ENCODE measurements at regions not wholly inside any gene's neighbourhood (a gene's known extent, or its start where the extent isn't known, plus 50 kb on each side); places are given as distances from the start of the nearest gene placed in this dataset.
A peak's percentile ranks its signal among the peaks of the same experiment; 100 is the strongest.

GRCh38 chr5:162209005-162209605 lies 141.5 kb downstream of the GABRG2 start:
- ATAC-seq (replicated peaks in 1 of 2) (peak; percentile 41 to 43), DNase-seq (peak; percentile 2 to 3)
- Mint-ChIP-seq H3K4me1 (ENCODE audit: low read depth) (no peaks in the 10 kb centered on the region), H3K36me3 (ENCODE audit: insufficient read depth in 2 of 2) (peaks cover 0 to 3% of the 10 kb centered on the region in 2 donors), H3K27ac (no peak overlapping the region), H3K4me3 (no peak overlapping the region), H3K27me3 (ENCODE audit: low read depth) (no peaks in the 10 kb centered on the region), H3K9me3 (peaks cover 2 to 6% of the 10 kb centered on the region in 2 donors)

- Mint-ChIP-seq H3K9me3 (peaks cover 0 to 5% of the 10 kb centered on the region in 2 donors), H3K27me3 (ENCODE audit: low read depth) (no peaks in the 10 kb centered on the region), H3K4me3 (no peak overlapping the region), H3K4me1 (ENCODE audit: low read depth) (no peaks in the 10 kb centered on the region), H3K27ac (no peak overlapping the region), H3K36me3 (ENCODE audit: insufficient read depth in 2 of 2) (peaks cover 0 to 2% of the 10 kb centered on the region in 2 donors)
- no peak for DNase-seq
- ATAC-seq (replicated peaks in 1 of 2) = no peak
Observed at GRCh38 chr5:162214551-162214950, 147.0 kb downstream of the GABRG2 start.

GRCh38 chr5:162217037-162217436 lies 149.5 kb downstream of the GABRG2 start:
- ATAC-seq (replicated peaks in 1 of 2) (no peak), DNase-seq (no peak)
- no peak overlapping the region for H3K4me3 Mint-ChIP-seq
- H3K27ac Mint-ChIP-seq = no peak overlapping the region
- no peaks in the 10 kb centered on the region for H3K4me1 Mint-ChIP-seq (ENCODE audit: low read depth)
- H3K36me3 Mint-ChIP-seq (ENCODE audit: insufficient read depth in 2 of 2) = peaks cover 0 to 2% of the 10 kb centered on the region in 2 donors
- no peaks in the 10 kb centered on the region for H3K27me3 Mint-ChIP-seq (ENCODE audit: low read depth)
- peaks cover 0 to 5% of the 10 kb centered on the region in 2 donors for H3K9me3 Mint-ChIP-seq

- ATAC-seq (replicated peaks in 1 of 2) (no peak), DNase-seq (no peak)
- Mint-ChIP-seq H3K4me3 (no peak overlapping the region), H3K27ac (no peak overlapping the region), H3K9me3 (peaks cover 2 to 6% of the 10 kb centered on the region in 2 donors), H3K27me3 (ENCODE audit: low read depth) (no peaks in the 10 kb centered on the region), H3K36me3 (ENCODE audit: insufficient read depth in 2 of 2) (no peaks in the 10 kb centered on the region), H3K4me1 (ENCODE audit: low read depth) (no peaks in the 10 kb centered on the region)
Observed at GRCh38 chr5:162221910-162222309, 154.3 kb downstream of the GABRG2 start.

- Mint-ChIP-seq H3K4me1 (ENCODE audit: low read depth) (no peaks in the 10 kb centered on the region), H3K36me3 (ENCODE audit: insufficient read depth in 2 of 2) (no peaks in the 10 kb centered on the region), H3K9me3 (peaks cover 3 to 5% of the 10 kb centered on the region in 2 donors), H3K4me3 (no peak overlapping the region), H3K27ac (no peak overlapping the region), H3K27me3 (ENCODE audit: low read depth) (no peaks in the 10 kb centered on the region)
- ATAC-seq (replicated peaks in 1 of 2) (no peak), DNase-seq (no peak)
Observed at GRCh38 chr5:162227075-162227474, 159.5 kb downstream of the GABRG2 start.

- Mint-ChIP-seq H3K27me3 (ENCODE audit: low read depth) (no peaks in the 10 kb centered on the region), H3K36me3 (ENCODE audit: insufficient read depth in 2 of 2) (peaks cover 0 to 3% of the 10 kb centered on the region in 2 donors)
Observed at GRCh38 chr5:162230348-162230747, 162.8 kb downstream of the GABRG2 start.

GRCh38 chr5:162231522-162231921 lies 163.9 kb downstream of the GABRG2 start:
- H3K9me3 Mint-ChIP-seq = peaks cover 4 to 10% of the 10 kb centered on the region in 2 donors
- peaks cover 0 to 3% of the 10 kb centered on the region in 2 donors for H3K36me3 Mint-ChIP-seq (ENCODE audit: insufficient read depth in 2 of 2)
- H3K27ac Mint-ChIP-seq = no peak overlapping the region
- no peaks in the 10 kb centered on the region for H3K4me1 Mint-ChIP-seq (ENCODE audit: low read depth)
- ATAC-seq (replicated peaks in 1 of 2) = no peak
- no peak for DNase-seq
- no peaks in the 10 kb centered on the region for H3K27me3 Mint-ChIP-seq (ENCODE audit: low read depth)
- no peak overlapping the region for H3K4me3 Mint-ChIP-seq

More at GRCh38 chr5:162230348-162230747, 162.8 kb downstream of the GABRG2 start:
- Mint-ChIP-seq H3K4me1 (ENCODE audit: low read depth) (no peaks in the 10 kb centered on the region), H3K9me3 (peaks cover 4 to 8% of the 10 kb centered on the region in 2 donors), H3K27ac (no peak overlapping the region), H3K4me3 (no peak overlapping the region)
- DNase-seq (no peak), ATAC-seq (replicated peaks in 1 of 2) (no peak)

- Mint-ChIP-seq H3K27me3 (ENCODE audit: low read depth) (no peaks in the 10 kb centered on the region), H3K4me3 (no peak overlapping the region), H3K36me3 (ENCODE audit: insufficient read depth in 2 of 2) (peaks cover 2 to 3% of the 10 kb centered on the region in 2 donors), H3K27ac (no peak overlapping the region), H3K9me3 (peaks cover 5 to 10% of the 10 kb centered on the region in 2 donors), H3K4me1 (ENCODE audit: low read depth) (no peaks in the 10 kb centered on the region)
- ATAC-seq (replicated peaks in 1 of 2) (no peak), DNase-seq (no peak)
Observed at GRCh38 chr5:162240734-162241133, 173.2 kb downstream of the GABRG2 start.

GRCh38 chr5:162242416-162242815 lies 174.8 kb downstream of the GABRG2 start:
- Mint-ChIP-seq H3K27ac (no peak overlapping the region), H3K9me3 (peaks cover under 1 to 8% of the 10 kb centered on the region in 2 donors), H3K4me3 (no peak overlapping the region), H3K36me3 (ENCODE audit: insufficient read depth in 2 of 2) (peaks cover 0 to under 1% of the 10 kb centered on the region in 2 donors), H3K4me1 (ENCODE audit: low read depth) (no peaks in the 10 kb centered on the region), H3K27me3 (ENCODE audit: low read depth) (no peaks in the 10 kb centered on the region)
- no peak for DNase-seq
- no peak for ATAC-seq (replicated peaks in 1 of 2)

GRCh38 chr5:162243651-162244050 lies 176.1 kb downstream of the GABRG2 start:
- no peak for DNase-seq
- Mint-ChIP-seq H3K36me3 (ENCODE audit: insufficient read depth in 2 of 2) (no peaks in the 10 kb centered on the region), H3K4me1 (ENCODE audit: low read depth) (no peaks in the 10 kb centered on the region), H3K4me3 (no peak overlapping the region), H3K27ac (no peak overlapping the region), H3K9me3 (peaks cover 0 to 2% of the 10 kb centered on the region in 2 donors), H3K27me3 (ENCODE audit: low read depth) (no peaks in the 10 kb centered on the region)
- no peak for ATAC-seq (replicated peaks in 1 of 2)

GRCh38 chr5:162248107-162248713 lies 180.6 kb downstream of the GABRG2 start:
- Mint-ChIP-seq H3K4me3 (no peak overlapping the region), H3K36me3 (ENCODE audit: insufficient read depth in 2 of 2) (no peaks in the 10 kb centered on the region), H3K9me3 (peaks cover 2% of the 10 kb centered on the region in 2 donors), H3K4me1 (ENCODE audit: low read depth) (no peaks in the 10 kb centered on the region), H3K27me3 (ENCODE audit: low read depth) (no peaks in the 10 kb centered on the region), H3K27ac (no peak overlapping the region)
- no peak for ATAC-seq (replicated peaks in 1 of 2)
- no peak for DNase-seq

GRCh38 chr5:162256711-162257110 lies 189.1 kb downstream of the GABRG2 start:
- DNase-seq (no peak), ATAC-seq (replicated peaks in 1 of 2) (no peak)
- Mint-ChIP-seq H3K4me1 (ENCODE audit: low read depth) (no peaks in the 10 kb centered on the region), H3K9me3 (peaks cover 0 to 2% of the 10 kb centered on the region in 2 donors), H3K4me3 (no peak overlapping the region), H3K36me3 (ENCODE audit: insufficient read depth in 2 of 2) (no peaks in the 10 kb centered on the region), H3K27ac (no peak overlapping the region), H3K27me3 (ENCODE audit: low read depth) (no peaks in the 10 kb centered on the region)

GRCh38 chr5:162268694-162269481 lies 201.3 kb downstream of the GABRG2 start:
- H3K36me3 Mint-ChIP-seq (ENCODE audit: insufficient read depth in 2 of 2) = no peaks in the 10 kb centered on the region
- no peak overlapping the region for H3K4me3 Mint-ChIP-seq
- H3K27ac Mint-ChIP-seq = no peak overlapping the region
- DNase-seq (no peak), ATAC-seq (replicated peaks in 1 of 2) (no peak)
- peaks cover 0 to 4% of the 10 kb centered on the region in 2 donors for H3K9me3 Mint-ChIP-seq
- no peaks in the 10 kb centered on the region for H3K4me1 Mint-ChIP-seq (ENCODE audit: low read depth)
- no peaks in the 10 kb centered on the region for H3K27me3 Mint-ChIP-seq (ENCODE audit: low read depth)

Data from activated T-cell treated with anti-CD3 and anti-CD28 coated beads, Interleukin-2, amount 50 U/mL, for 72 hours (primary cell).